Keratinocyte (primary cell): ENCODE measurements at regions not wholly inside any gene's neighbourhood (a gene's known extent, or its start where the extent isn't known, plus 50 kb on each side); places are given as distances from the start of the nearest gene placed in this dataset.

Source experiments
- DNase-seq: peaks from one replicate; pipeline ENCODE4 v3.0.0-alpha.2; 2011; ENCODE audit warnings: low read depth, missing footprints, low spot score
- FAIRE-seq: peaks from 2 replicates; lab custom pipeline; 2011; peaks lifted over from hg19 to GRCh38; lab: Jason Lieb, UNC
- H2AFZ ChIP-seq: 2 replicates; pipeline ENCODE4 v1.6.0; 2012; ENCODE audit warnings: low read length, control low read depth, inconsistent platforms; ENCODE audit not compliant: control insufficient read depth
- H3K27ac ChIP-seq: 2 replicates; pipeline ENCODE4 v1.5.1; 2011; ENCODE audit warnings: low read length; ENCODE audit not compliant: control insufficient read depth, insufficient read depth
- H3K27me3 ChIP-seq: 3 replicates; pipeline ENCODE4 v1.6.0; 2011; ENCODE audit warnings: low read length; ENCODE audit not compliant: control insufficient read depth, insufficient read depth; ENCODE audit errors: extremely low read depth
- H3K36me3 ChIP-seq, 2 experiments: 2 replicates in 1 of 2; 3 replicates in 1 of 2; pipeline ENCODE4 v1.5.1; 2011; ENCODE audit warnings: low read length in 2 of 2, mild to moderate bottlenecking in 1 of 2; ENCODE audit not compliant: control insufficient read depth in 2 of 2, insufficient read depth in 2 of 2; ENCODE audit errors: extremely low read depth in 1 of 2
- H3K4me1 ChIP-seq: 3 replicates; pipeline ENCODE4 v1.5.1; 2011; ENCODE audit warnings: low read length; ENCODE audit not compliant: control insufficient read depth, insufficient read depth; ENCODE audit errors: extremely low read depth
- H3K4me2 ChIP-seq: 3 replicates; pipeline ENCODE4 v1.6.0; 2011; ENCODE audit warnings: low read depth, low read length; ENCODE audit not compliant: control insufficient read depth, insufficient read depth; ENCODE audit errors: extremely low read depth
- H3K4me3 ChIP-seq, 3 experiments: fragments of 200-600 bp in 1 of 3; sonication (generic) in 1 of 3; 2 replicates in 2 of 3; 3 replicates in 1 of 3; pipeline ENCODE4 v1.5.1; 2011 to 2016; ENCODE audit warnings: low read length in 3 of 3, mild to moderate bottlenecking in 3 of 3, control low read depth in 2 of 3, inconsistent platforms in 1 of 3, low read depth in 1 of 3, mixed read lengths in 1 of 3, mixed run types in 1 of 3, moderate library complexity in 1 of 3; ENCODE audit not compliant: control insufficient read depth in 2 of 3, insufficient read depth in 2 of 3; ENCODE audit errors: extremely low read depth in 1 of 3
- H3K79me2 ChIP-seq: 2 replicates; pipeline ENCODE4 v1.6.0; 2012; ENCODE audit warnings: low read length; ENCODE audit not compliant: control insufficient read depth, insufficient read depth
- H3K9ac ChIP-seq: 3 replicates; pipeline ENCODE4 v1.6.0; 2011; ENCODE audit warnings: low read length; ENCODE audit not compliant: control insufficient read depth, insufficient read depth; ENCODE audit errors: extremely low read depth
- H3K9me1 ChIP-seq: 3 replicates; pipeline ENCODE4 v1.6.0; 2011; ENCODE audit warnings: low read length; ENCODE audit not compliant: control insufficient read depth, insufficient read depth; ENCODE audit errors: extremely low read depth
- H3K9me3 ChIP-seq: 2 replicates; pipeline ENCODE4 v1.5.1; 2012; ENCODE audit warnings: low read depth, low read length; ENCODE audit not compliant: control insufficient read depth
- H4K20me1 ChIP-seq: 3 replicates; pipeline ENCODE4 v1.6.0; 2011; ENCODE audit warnings: low read length; ENCODE audit not compliant: control insufficient read depth, insufficient read depth; ENCODE audit errors: extremely low read depth
- EZH2 ChIP-seq: IDR thresholded peaks from one replicate; pipeline ENCODE4 v1.6.1; 2012; ENCODE audit warnings: inconsistent platforms, mild to moderate bottlenecking, low read length, moderate library complexity
- dilution Hi-C: fragments of 300-500 bp; cut with MboI; formaldehyde crosslinking; loops from one replicate; pipeline ENCODE4 v1.7.0; 2020; ENCODE audit warnings: low sequenced_read_pairs; ENCODE audit not compliant: extremely low pct_ligation_motif_present
- TF ChIP-seq, protein P1 (sequence below), 3 experiments: IDR thresholded peaks in 1 of 3; conservative IDR thresholded peaks in 1 of 3; optimal IDR thresholded peaks in 1 of 3; 2 replicates in 2 of 3; 3 replicates in 1 of 3; pipeline versions ENCODE3 to v1.5.1; 2011; ENCODE audit warnings: low read length in 3 of 3, mild to moderate bottlenecking in 3 of 3, moderate library complexity in 2 of 3, control low read depth in 1 of 3, inconsistent platforms in 1 of 3; ENCODE audit not compliant: insufficient read depth in 2 of 3; ENCODE audit errors: extremely low read depth in 1 of 3

DNA sequence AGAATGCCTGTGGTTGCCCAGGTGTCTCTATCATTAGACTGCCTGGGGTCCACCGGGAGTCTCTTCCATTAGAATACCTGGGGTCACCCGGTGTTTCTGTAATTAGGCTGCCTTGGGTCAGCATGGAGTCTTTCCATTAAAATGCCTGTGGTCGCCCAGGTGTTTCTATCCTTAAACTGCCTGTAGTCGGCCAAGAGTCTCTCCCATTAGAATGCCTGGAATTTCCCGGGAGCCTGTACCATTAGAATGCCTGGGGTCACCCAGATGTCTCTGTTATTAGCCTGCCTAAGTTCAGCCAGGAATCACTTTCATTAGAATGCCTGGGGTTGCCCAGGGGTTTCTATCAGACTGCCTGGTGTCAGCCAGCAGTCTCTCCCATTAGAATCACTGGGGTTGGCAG is 1492.8 kb downstream of the UQCRFS1 start:
- H3K79me2 ChIP-seq: no peaks in the 10 kb centered on the region
- DNase-seq (no peak), FAIRE-seq (no peak)
- H3K9ac ChIP-seq: no peak overlapping the region
- H4K20me1 ChIP-seq: no peaks in the 10 kb centered on the region
- no peaks in the 10 kb centered on the region for H3K36me3 ChIP-seq
- H3K4me3 ChIP-seq: no peak overlapping the region
- no peak overlapping the region for H3K4me2 ChIP-seq
- dilution Hi-C loops: no loop called here
- H3K4me1 ChIP-seq: no peaks in the 10 kb centered on the region
- no peaks in the 10 kb centered on the region for H3K9me3 ChIP-seq
- no peak for TF ChIP-seq EZH2
- TF ChIP-seq, protein P1, sequence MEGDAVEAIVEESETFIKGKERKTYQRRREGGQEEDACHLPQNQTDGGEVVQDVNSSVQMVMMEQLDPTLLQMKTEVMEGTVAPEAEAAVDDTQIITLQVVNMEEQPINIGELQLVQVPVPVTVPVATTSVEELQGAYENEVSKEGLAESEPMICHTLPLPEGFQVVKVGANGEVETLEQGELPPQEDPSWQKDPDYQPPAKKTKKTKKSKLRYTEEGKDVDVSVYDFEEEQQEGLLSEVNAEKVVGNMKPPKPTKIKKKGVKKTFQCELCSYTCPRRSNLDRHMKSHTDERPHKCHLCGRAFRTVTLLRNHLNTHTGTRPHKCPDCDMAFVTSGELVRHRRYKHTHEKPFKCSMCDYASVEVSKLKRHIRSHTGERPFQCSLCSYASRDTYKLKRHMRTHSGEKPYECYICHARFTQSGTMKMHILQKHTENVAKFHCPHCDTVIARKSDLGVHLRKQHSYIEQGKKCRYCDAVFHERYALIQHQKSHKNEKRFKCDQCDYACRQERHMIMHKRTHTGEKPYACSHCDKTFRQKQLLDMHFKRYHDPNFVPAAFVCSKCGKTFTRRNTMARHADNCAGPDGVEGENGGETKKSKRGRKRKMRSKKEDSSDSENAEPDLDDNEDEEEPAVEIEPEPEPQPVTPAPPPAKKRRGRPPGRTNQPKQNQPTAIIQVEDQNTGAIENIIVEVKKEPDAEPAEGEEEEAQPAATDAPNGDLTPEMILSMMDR (optimal IDR thresholded peaks at IDR 0.05 in 1 of 3, IDR thresholded peaks at IDR 0.05 in 1 of 3, conservative IDR thresholded peaks at IDR 0.05 in 1 of 3; ENCODE audit: extremely low read depth in 1 of 3, insufficient read depth in 2 of 3, low read length in 3 of 3): no peak
- no peak overlapping the region for H2AFZ ChIP-seq
- no peaks in the 10 kb centered on the region for H3K9me1 ChIP-seq
- no peak overlapping the region for H3K27ac ChIP-seq
- H3K27me3 ChIP-seq: no peaks in the 10 kb centered on the region

DNA sequence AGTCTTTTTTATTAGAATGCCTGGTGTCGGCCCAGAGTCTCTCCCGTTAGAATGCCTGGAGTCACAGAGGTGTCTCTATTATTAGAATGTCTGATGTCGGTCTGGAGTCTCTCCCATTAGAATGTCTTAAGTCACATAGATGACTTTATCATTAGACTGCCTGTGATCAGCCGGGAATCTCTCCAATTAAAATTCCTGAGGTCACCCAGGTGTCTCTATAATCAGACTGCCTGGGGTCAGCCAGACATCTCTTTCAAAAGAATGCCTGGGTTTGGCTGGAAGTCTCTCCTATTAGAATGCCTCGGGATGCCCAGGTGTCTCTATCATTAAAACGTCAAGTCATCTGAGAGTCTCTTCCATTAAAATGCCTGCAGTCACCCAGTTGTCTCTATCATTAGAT is 1493.9 kb downstream of the UQCRFS1 start:
- no peaks in the 10 kb centered on the region for H3K9me3 ChIP-seq
- H3K36me3 ChIP-seq: no peaks in the 10 kb centered on the region
- no peaks in the 10 kb centered on the region for H4K20me1 ChIP-seq
- no peak overlapping the region for H3K4me2 ChIP-seq
- no peaks in the 10 kb centered on the region for H3K4me1 ChIP-seq
- dilution Hi-C loops: no loop called here
- H3K9me1 ChIP-seq: no peaks in the 10 kb centered on the region
- FAIRE-seq: no peak
- no peak overlapping the region for H3K4me3 ChIP-seq
- DNase-seq: no peak
- H3K9ac ChIP-seq: no peak overlapping the region
- H3K79me2 ChIP-seq: no peaks in the 10 kb centered on the region
- no peak overlapping the region for H2AFZ ChIP-seq
- no peak overlapping the region for H3K27ac ChIP-seq
- TF ChIP-seq, protein P1 (optimal IDR thresholded peaks at IDR 0.05 in 1 of 3, IDR thresholded peaks at IDR 0.05 in 1 of 3, conservative IDR thresholded peaks at IDR 0.05 in 1 of 3; ENCODE audit: extremely low read depth in 1 of 3, insufficient read depth in 2 of 3, low read length in 3 of 3): no peak
- no peak for TF ChIP-seq EZH2
- no peaks in the 10 kb centered on the region for H3K27me3 ChIP-seq
